ENCODE measurements at regions not wholly inside any gene's neighbourhood (a gene's known extent, or its start where the extent isn't known, plus 50 kb on each side); places are given as distances from the start of the nearest gene placed in this dataset.

GRCh38 chr9:118444403-118444802, 740.2 kb downstream of the TLR4 start:
- Histone ChIP-seq H3K27me3 (no peaks in the 10 kb centered on the region), H3K36me3 (replicated peaks in 1 of 2) (no peaks in the 10 kb centered on the region), H3K9me3 (replicated peaks in 1 of 3) (no peaks in the 10 kb centered on the region), H3K4me1 (replicated peaks in 1 of 2) (no peaks in the 10 kb centered on the region), H3K4me3 (no peak overlapping the region), H3K27ac (no peak overlapping the region)
- 61 to 77% (median 64%) methylated on average over 5 of the region's 5 CpGs for WGBS, 4 donors
- intact Hi-C loops (cut with DNase I) = no loop called here
- no peak for TF ChIP-seq CTCF (IDR thresholded peaks at IDR 0.05)
- TF ChIP-seq POLR2A (IDR thresholded peaks at IDR 0.05) = no peak
- no peak for DNase-seq

- intact Hi-C loops (cut with DNase I) = no loop called here
- Histone ChIP-seq H3K9me3 (replicated peaks in 1 of 3) (no peaks in the 10 kb centered on the region), H3K27me3 (no peaks in the 10 kb centered on the region), H3K27ac (no peak overlapping the region), H3K4me3 (no peak overlapping the region), H3K4me1 (replicated peaks in 1 of 2) (no peaks in the 10 kb centered on the region), H3K36me3 (replicated peaks in 1 of 2) (no peaks in the 10 kb centered on the region)
- WGBS, 4 donors = 42 to 52% (median 47%) methylated on average over 9 of the region's 9 CpGs
- no peak for TF ChIP-seq CTCF (IDR thresholded peaks at IDR 0.05)
- no peak for DNase-seq
Observed at GRCh38 chr9:118446943-118447639, 742.9 kb downstream of the TLR4 start.

- intact Hi-C loops (cut with DNase I) = no loop called here
- no peaks in the 10 kb centered on the region for H3K4me1 ChIP-seq (replicated peaks in 1 of 2)
Observed at GRCh38 chr9:118449554-118449953, 745.4 kb downstream of the TLR4 start.

GRCh38 chr9:118455259-118455658, 751.1 kb downstream of the TLR4 start:
- H3K4me3 ChIP-seq = no peak overlapping the region
- WGBS, 4 donors = 66 to 80% (median 73%) methylated on average over 2 of the region's 2 CpGs
- no peak overlapping the region for H3K27ac ChIP-seq
- H3K27me3 ChIP-seq = no peaks in the 10 kb centered on the region
- intact Hi-C loops (cut with DNase I) = no loop called here
- no peaks in the 10 kb centered on the region for H3K9me3 ChIP-seq (replicated peaks in 1 of 3)
- no peak for TF ChIP-seq POLR2A (IDR thresholded peaks at IDR 0.05)
- no peak for TF ChIP-seq CTCF (IDR thresholded peaks at IDR 0.05)
- no peaks in the 10 kb centered on the region for H3K4me1 ChIP-seq (replicated peaks in 1 of 2)
- no peaks in the 10 kb centered on the region for H3K36me3 ChIP-seq (replicated peaks in 1 of 2)
- DNase-seq = no peak

More at GRCh38 chr9:118449554-118449953, 745.4 kb downstream of the TLR4 start:
- H3K36me3 ChIP-seq (replicated peaks in 1 of 2) = no peaks in the 10 kb centered on the region
- no peak overlapping the region for H3K27ac ChIP-seq
- no peak for TF ChIP-seq POLR2A (IDR thresholded peaks at IDR 0.05)
- no peak for TF ChIP-seq CTCF (IDR thresholded peaks at IDR 0.05)
- DNase-seq = no peak
- no peaks in the 10 kb centered on the region for H3K9me3 ChIP-seq (replicated peaks in 1 of 3)
- no peaks in the 10 kb centered on the region for H3K27me3 ChIP-seq
- 57 to 63% (median 59%) methylated on average over 2 of the region's 2 CpGs for WGBS, 4 donors
- no peak overlapping the region for H3K4me3 ChIP-seq

Measured in adrenal gland (tissue), 9 donors.